SK-N-SH (cell line): ENCODE measurements at regions not wholly inside any gene's neighbourhood (a gene's known extent, or its start where the extent isn't known, plus 50 kb on each side); places are given as distances from the start of the nearest gene placed in this dataset.
A peak's percentile ranks its signal among the peaks of the same experiment; 100 is the strongest.

Experiments used
- CTCF ChIA-PET: fragments of 300-600, 350-600 bp; formaldehyde crosslinking; extraction: SDS; loops from one replicate; lab custom pipeline; 2021; lab: Yijun Ruan, JAX
- POLR2A ChIA-PET: fragments of 350-600 bp; sonication (Branson Sonifier 250); formaldehyde crosslinking; extraction: SDS; loops from one replicate; lab custom pipeline; 2020; ENCODE audit warnings: antibody characterized with exemption, inconsistent platforms; lab: Yijun Ruan, JAX
- DNase-seq: peaks from one replicate; pipeline ENCODE4 v3.0.0; 2012
- H2AFZ ChIP-seq: fragments of 200-600 bp; sonication (generic); 2 replicates; pipeline ENCODE4 v1.8.1; 2016; ENCODE audit warnings: antibody characterized with exemption, mild to moderate bottlenecking, low read depth
- H3F3A ChIP-seq: fragments of 200-600 bp; sonication (generic); replicated peaks from 2 replicates; pipeline ENCODE3; 2016; ENCODE audit warnings: antibody characterized with exemption, mild to moderate bottlenecking; ENCODE audit not compliant: insufficient read depth
- H3K27ac ChIP-seq, 2 experiments: fragments of 200-500 bp in 1 of 2; fragments of 200-600 bp in 1 of 2; sonication (Bioruptor generic) in 1 of 2; sonication (generic), shearing (Covaris generic) in 1 of 2; 2 replicates each; pipeline versions ENCODE4 v1.5.1 to v1.6.1; 2014 to 2016; ENCODE audit warnings: low read depth in 2 of 2, inconsistent platforms in 1 of 2, low read length in 1 of 2, mild to moderate bottlenecking in 1 of 2, mixed read lengths in 1 of 2
- H3K27me3 ChIP-seq: fragments of 200-600 bp; sonication (generic), shearing (Covaris generic); 2 replicates; pipeline ENCODE4 v1.6.1; 2016; ENCODE audit warnings: mixed run types; ENCODE audit not compliant: insufficient read depth
- H3K36me3 ChIP-seq, 2 experiments: fragments of 200-500 bp in 1 of 2; fragments of 200-600 bp in 1 of 2; sonication (Bioruptor generic) in 1 of 2; sonication (generic) in 1 of 2; replicated peaks in 1 of 2; 2 replicates each; pipeline versions ENCODE3 to v1.5.1; 2014 to 2016; ENCODE audit warnings: low read length in 1 of 2, mild to moderate bottlenecking in 1 of 2; ENCODE audit not compliant: insufficient read depth in 2 of 2, control insufficient read depth in 1 of 2
- H3K4me1 ChIP-seq, 2 experiments: fragments of 200-500 bp in 1 of 2; fragments of 200-600 bp in 1 of 2; sonication (Bioruptor generic) in 1 of 2; sonication (generic), shearing (Covaris generic) in 1 of 2; 2 replicates each; pipeline versions ENCODE4 v1.5.1 to v1.6.1; 2014 to 2016; ENCODE audit warnings: low read depth in 1 of 2, low read length in 1 of 2, mixed run types in 1 of 2; ENCODE audit not compliant: insufficient read depth in 2 of 2, control insufficient read depth in 1 of 2
- H3K4me2 ChIP-seq: fragments of 200-600 bp; sonication (generic), shearing (Covaris generic); 2 replicates; pipeline ENCODE4 v1.6.1; 2017; ENCODE audit warnings: mixed run types
- H3K4me3 ChIP-seq, 2 experiments: fragments of 200-500 bp in 1 of 2; fragments of 200-600 bp in 1 of 2; sonication (Bioruptor generic) in 1 of 2; sonication (generic), shearing (Covaris generic) in 1 of 2; 2 replicates each; pipeline versions ENCODE4 v1.5.1 to v1.8.1; 2014 to 2016; ENCODE audit warnings: low read depth in 2 of 2, inconsistent platforms in 1 of 2, low read length in 1 of 2, mild to moderate bottlenecking in 1 of 2, mixed read lengths in 1 of 2, moderate library complexity in 1 of 2
- H3K79me2 ChIP-seq: fragments of 200-600 bp; sonication (generic); 2 replicates; pipeline ENCODE4 v1.8.1; 2017; ENCODE audit warnings: mild to moderate bottlenecking; ENCODE audit not compliant: insufficient read depth
- H3K9ac ChIP-seq: fragments of 200-600 bp; sonication (generic); 2 replicates; pipeline ENCODE4 v1.6.1; 2017; ENCODE audit warnings: mixed run types
- H3K9me2 ChIP-seq: fragments of 200-600 bp; sonication (generic); 2 replicates; pipeline ENCODE4 v1.6.1; 2017; ENCODE audit warnings: mixed run types
- H3K9me3 ChIP-seq: fragments of 200-600 bp; sonication (generic); 2 replicates; pipeline ENCODE4 v1.6.1; 2017; ENCODE audit warnings: mixed run types, mild to moderate bottlenecking, moderate library complexity
- H4K20me1 ChIP-seq: fragments of 200-600 bp; sonication (generic); 2 replicates; pipeline ENCODE4 v1.6.1; 2017; ENCODE audit warnings: mild to moderate bottlenecking, mixed run types; ENCODE audit not compliant: insufficient read depth
- CHD2 ChIP-seq: fragments of 150-350 bp; IDR thresholded peaks from 2 replicates; pipeline ENCODE4 v1.6.1; 2018; ENCODE audit warnings: low read length; ENCODE audit not compliant: partially characterized antibody
- EP300 ChIP-seq, 2 experiments: IDR thresholded peaks; 2 replicates each; pipeline versions ENCODE4 v1.4.0 to v1.6.1; 2012; ENCODE audit warnings: borderline replicate concordance in 1 of 2, low read depth in 1 of 2, low read length in 1 of 2
- EZH2phosphoT487 ChIP-seq: fragments of 200-600 bp; sonication (generic); IDR thresholded peaks from 2 replicates; pipeline ENCODE4 v1.6.1; 2017; ENCODE audit warnings: low read depth, mixed run types, mild to moderate bottlenecking, antibody characterized with exemption, moderate library complexity, borderline replicate concordance
- GABPA ChIP-seq: IDR thresholded peaks from 2 replicates; pipeline ENCODE4 v1.4.0; 2012; ENCODE audit warnings: low read depth, mild to moderate bottlenecking
- GATA2 ChIP-seq: sonication (generic); formaldehyde crosslinking; IDR thresholded peaks from 2 replicates; pipeline ENCODE4 v1.5.0; 2020; ENCODE audit warnings: mild to moderate bottlenecking, missing genetic modification reagents
- NFIC ChIP-seq: IDR thresholded peaks from 2 replicates; pipeline ENCODE4 v1.4.0; 2012; ENCODE audit warnings: borderline replicate concordance
- NRF1 ChIP-seq: IDR thresholded peaks from 2 replicates; pipeline ENCODE4 v1.6.1; 2012; ENCODE audit warnings: low read depth, mild to moderate bottlenecking, low read length
- PBX3 ChIP-seq: IDR thresholded peaks from 2 replicates; pipeline ENCODE4; 2012
- POLR2AphosphoS5 ChIP-seq: IDR thresholded peaks from 2 replicates; pipeline ENCODE4 v1.6.1; 2012; ENCODE audit warnings: low read depth, low read length
- RAD21 ChIP-seq: IDR thresholded peaks from 2 replicates; pipeline ENCODE4 v1.6.1; 2012; ENCODE audit warnings: mild to moderate bottlenecking, low read length
- RXRA ChIP-seq: IDR thresholded peaks from 2 replicates; pipeline ENCODE4 v1.4.0; 2012; ENCODE audit warnings: low read depth, mild to moderate bottlenecking, borderline replicate concordance
- SMC3 ChIP-seq: IDR thresholded peaks from 2 replicates; pipeline ENCODE4 v1.6.1; 2012; ENCODE audit warnings: low read depth, low read length, improper control_type of control experiment
- TAF1 ChIP-seq: IDR thresholded peaks from 2 replicates; pipeline ENCODE4 v1.6.1; 2012; ENCODE audit warnings: low read depth, mild to moderate bottlenecking, low read length, moderate library complexity, borderline replicate concordance
- TEAD4 ChIP-seq: IDR thresholded peaks from 2 replicates; pipeline ENCODE4 v1.4.0; 2012; ENCODE audit warnings: mild to moderate bottlenecking, borderline replicate concordance; ENCODE audit not compliant: insufficient read depth
- USF1 ChIP-seq: IDR thresholded peaks from 2 replicates; pipeline ENCODE4 v1.4.0; 2012; ENCODE audit warnings: low read depth, borderline replicate concordance
- YY1 ChIP-seq: IDR thresholded peaks from 2 replicates; pipeline ENCODE4 v1.4.0; 2012; ENCODE audit warnings: low read depth, mild to moderate bottlenecking
- ZBTB33 ChIP-seq: IDR thresholded peaks from 2 replicates; pipeline ENCODE4 v1.4.0; 2012; ENCODE audit warnings: low read depth, borderline replicate concordance
- WGBS: methylation state at CpG from one replicate; pipeline ENCODE4 v1.1.6; 2017; ENCODE audit warnings: low lambda C conversion rate; 5-methylcytosine and 5-hydroxymethylcytosine counted together

GRCh38 chr5:152907488-152908245 is 502.6 kb upstream of the NMUR2 start:
- Histone ChIP-seq H3K79me2 (no peaks in the 10 kb centered on the region), H3K27ac (no peak overlapping the region), H4K20me1 (no peaks in the 10 kb centered on the region), H3K4me2 (0 out of 2 replicates have a peak overlapping the region, but pooled peaks have one; percentile 11), H2AFZ (0 out of 2 replicates have a peak overlapping the region, but pooled peaks have one; percentile 48), H3K4me3 (no peak overlapping the region), H3K9me2 (no peaks in the 10 kb centered on the region), H3K4me1 (no peaks in the 10 kb centered on the region), H3K9ac (no peak overlapping the region), H3K9me3 (no peaks in the 10 kb centered on the region), H3F3A (no peaks in the 10 kb centered on the region), H3K27me3 (no peaks in the 10 kb centered on the region), H3K36me3 (no peaks in the 10 kb centered on the region)
- ChIA-PET POLR2A (no interaction called here), CTCF (no interaction called here)
- no peak for DNase-seq
- TF ChIP-seq TAF1 (no peak), GATA2 (no peak), NRF1 (no peak), RAD21 (no peak), SMC3 (no peak), TEAD4 (no peak), RXRA (no peak), YY1 (no peak), USF1 (no peak), POLR2AphosphoS5 (no peak), EP300 (IDR thresholded peaks at IDR 0.05; ENCODE audit: borderline replicate concordance in 1 of 2, low read depth in 1 of 2, low read length in 1 of 2) (no peak), PBX3 (no peak), GABPA (no peak), ZBTB33 (no peak), NFIC (no peak), CHD2 (no peak), EZH2phosphoT487 (no peak)
- WGBS, result 7% methylated on average over 5 of the region's 5 CpGs
